GM12874 (cell line): ENCODE measurements at regions not wholly inside any gene's neighbourhood (a gene's known extent, or its start where the extent isn't known, plus 50 kb on each side); places are given as distances from the start of the nearest gene placed in this dataset.

Experiments
- TF ChIP-seq, protein P1 (sequence below): IDR thresholded peaks from 2 replicates; pipeline ENCODE4 v1.5.1; 2011; ENCODE audit warnings: low read depth, mild to moderate bottlenecking, control low read depth, low read length, moderate library complexity; ENCODE audit not compliant: insufficient read depth

DNA sequence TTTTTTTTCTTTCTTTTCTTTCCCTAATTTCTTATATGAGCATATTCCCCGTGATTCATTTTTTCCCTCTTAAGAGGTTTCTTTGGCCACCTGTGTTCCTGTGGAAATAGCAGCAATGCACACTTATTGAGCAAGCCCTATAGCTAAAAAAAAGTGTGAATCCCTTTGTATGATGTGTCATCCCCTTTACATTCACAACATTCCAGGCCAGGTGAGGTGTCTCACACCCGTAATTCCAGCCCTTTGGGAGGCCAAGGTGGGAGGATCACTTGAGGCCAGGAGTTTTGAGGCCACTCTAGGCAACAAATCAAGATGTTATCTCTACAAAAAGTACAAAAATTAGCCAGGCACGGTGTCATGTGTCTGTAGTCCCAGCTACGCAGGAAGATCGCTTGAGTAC is 700.4 kb upstream of the TBX3 start:
- TF ChIP-seq, protein P1, sequence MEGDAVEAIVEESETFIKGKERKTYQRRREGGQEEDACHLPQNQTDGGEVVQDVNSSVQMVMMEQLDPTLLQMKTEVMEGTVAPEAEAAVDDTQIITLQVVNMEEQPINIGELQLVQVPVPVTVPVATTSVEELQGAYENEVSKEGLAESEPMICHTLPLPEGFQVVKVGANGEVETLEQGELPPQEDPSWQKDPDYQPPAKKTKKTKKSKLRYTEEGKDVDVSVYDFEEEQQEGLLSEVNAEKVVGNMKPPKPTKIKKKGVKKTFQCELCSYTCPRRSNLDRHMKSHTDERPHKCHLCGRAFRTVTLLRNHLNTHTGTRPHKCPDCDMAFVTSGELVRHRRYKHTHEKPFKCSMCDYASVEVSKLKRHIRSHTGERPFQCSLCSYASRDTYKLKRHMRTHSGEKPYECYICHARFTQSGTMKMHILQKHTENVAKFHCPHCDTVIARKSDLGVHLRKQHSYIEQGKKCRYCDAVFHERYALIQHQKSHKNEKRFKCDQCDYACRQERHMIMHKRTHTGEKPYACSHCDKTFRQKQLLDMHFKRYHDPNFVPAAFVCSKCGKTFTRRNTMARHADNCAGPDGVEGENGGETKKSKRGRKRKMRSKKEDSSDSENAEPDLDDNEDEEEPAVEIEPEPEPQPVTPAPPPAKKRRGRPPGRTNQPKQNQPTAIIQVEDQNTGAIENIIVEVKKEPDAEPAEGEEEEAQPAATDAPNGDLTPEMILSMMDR: no peak

DNA sequence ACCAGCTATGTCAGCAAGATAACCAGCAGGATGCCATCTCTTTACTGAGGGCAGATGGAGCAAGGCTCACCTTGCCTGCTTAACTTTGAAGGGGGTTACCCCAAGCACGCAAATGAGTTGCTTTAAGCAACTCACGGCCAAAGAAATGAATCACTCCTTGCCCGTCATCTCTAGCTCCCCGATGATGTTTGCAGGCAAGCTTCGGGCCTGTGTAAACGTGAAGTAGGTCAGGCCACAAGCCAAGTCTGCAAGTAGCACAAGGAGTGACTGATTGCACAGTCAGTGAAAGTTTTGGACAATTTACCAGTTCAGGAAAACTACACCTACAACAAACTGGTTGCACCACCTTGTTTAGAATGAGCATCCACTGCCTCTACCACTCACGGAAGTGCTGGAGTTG is 699.7 kb upstream of the TBX3 start:
- TF ChIP-seq, protein P1: no peak

DNA sequence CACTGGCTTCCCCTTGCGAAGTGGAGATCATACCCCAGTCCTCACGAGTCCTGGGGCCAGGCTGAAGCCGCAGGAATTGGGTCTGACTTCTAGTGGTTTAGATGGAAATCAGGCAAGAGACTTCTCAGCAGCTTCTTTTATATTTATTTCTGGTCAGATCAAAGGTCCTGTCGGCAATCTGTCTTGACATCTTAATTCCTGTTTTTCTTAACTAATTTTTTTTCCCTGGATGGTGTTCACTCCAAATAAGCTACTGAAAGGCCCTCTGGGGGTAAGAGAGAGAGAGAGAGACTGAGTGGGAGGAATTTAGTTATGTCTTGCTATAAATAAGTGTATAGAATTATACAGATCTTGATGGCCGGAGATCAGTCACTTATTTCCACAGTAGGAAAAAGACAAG is 698.7 kb upstream of the TBX3 start:
- TF ChIP-seq, protein P1: no peak

DNA sequence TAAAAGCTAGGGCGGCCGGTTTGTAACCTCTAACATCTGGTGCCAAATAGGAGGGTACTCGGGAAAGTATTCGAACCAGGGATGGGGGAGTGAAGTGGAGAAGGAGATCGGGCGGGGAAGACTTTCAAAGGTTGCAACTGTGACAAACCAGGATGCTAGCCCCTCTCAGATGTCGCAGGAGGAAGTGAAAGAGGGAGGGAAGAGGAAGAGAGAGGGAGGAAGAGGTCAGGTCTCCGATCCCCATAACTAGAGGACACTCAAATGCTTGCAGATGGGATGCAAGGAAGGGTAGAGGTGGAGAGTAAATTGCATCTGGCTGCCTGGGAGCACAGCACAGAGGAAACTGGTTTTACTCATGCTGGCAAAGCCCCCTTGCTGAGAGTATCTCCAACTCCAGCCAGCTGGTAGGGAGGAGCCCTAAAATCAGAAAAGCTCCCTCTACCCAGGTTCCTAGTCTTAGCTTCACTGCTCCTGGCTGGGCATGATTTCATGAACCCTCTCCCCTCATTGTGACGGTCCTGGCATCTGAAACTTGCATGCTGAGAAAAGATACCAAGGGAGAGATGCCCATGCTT is 696.7 kb upstream of the TBX3 start:
- TF ChIP-seq, protein P1: no peak

DNA sequence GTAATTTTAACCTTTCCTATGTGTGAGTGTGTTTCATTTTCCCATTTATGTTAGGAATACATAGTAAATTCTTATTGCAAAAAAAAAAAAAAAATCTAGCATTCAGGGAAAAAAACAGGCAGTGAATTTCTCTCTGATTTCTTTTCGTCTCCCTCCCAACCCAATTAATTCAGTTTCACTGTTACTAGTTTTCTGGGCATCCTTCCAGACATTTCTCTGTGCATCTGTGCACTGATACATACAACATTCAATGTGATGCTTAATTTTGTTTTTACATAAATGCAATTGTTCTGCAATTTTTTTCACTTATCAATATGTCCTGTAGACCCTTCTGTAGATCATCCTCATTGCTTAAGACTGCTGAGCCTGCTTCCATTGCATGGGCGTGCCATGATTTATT is 694.3 kb upstream of the TBX3 start:
- TF ChIP-seq, protein P1: no peak

DNA sequence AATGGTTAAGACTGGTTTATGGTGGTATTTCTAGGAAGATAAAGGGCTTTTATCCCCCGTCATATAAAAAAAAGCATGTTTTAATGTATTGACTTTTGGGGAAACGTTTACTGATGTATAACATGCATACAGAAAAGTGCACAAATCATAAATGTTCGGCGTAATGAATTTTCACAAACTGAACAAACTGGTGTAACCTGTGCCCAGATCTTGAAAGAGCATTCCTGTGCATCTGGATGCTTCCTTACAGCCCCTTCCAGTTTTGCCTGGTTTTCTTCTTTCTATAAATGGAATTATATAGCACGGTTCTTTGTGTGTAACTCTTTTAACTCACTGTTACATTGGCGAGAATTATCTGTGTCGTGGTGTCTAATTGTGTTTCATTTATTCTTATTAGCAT is 693.8 kb upstream of the TBX3 start:
- TF ChIP-seq, protein P1: no peak

DNA sequence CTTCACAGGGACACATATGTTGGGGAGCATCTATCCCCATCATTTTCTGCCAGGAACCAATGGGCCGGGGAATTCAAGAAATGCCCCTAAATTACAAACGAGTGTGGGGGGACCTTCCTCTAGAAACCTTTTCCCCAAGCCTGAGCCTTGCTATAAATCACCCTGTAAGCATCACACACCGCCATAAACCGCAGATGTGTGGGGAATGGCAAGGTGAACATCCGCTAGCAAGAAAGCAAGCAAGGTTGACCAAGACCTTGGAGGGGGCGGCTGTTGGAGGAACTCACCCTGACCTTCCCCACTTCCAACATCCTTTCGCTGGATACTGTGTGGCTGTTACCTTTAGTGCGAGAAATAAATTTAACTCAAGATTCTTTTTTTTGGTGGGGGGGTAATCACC is 693.3 kb upstream of the TBX3 start:
- TF ChIP-seq, protein P1: no peak
